Caco-2 (cell line): ENCODE measurements at regions not wholly inside any gene's neighbourhood (a gene's known extent, or its start where the extent isn't known, plus 50 kb on each side); places are given as distances from the start of the nearest gene placed in this dataset.

Experiments
- BruUV-seq: library from RNA; stranded (reverse); fragments of 400-500 nt; replicated peaks from 2 replicates; lab custom pipeline; 2021; lab: Mats Ljungman, UMichigan
- CTCF ChIA-PET: fragments of 300-600 bp; sonication (Branson Sonifier 250); formaldehyde crosslinking; loops from one replicate; lab custom pipeline; 2022; ENCODE audit warnings: antibody characterized with exemption; lab: Charles Lee
- POLR2A ChIA-PET: fragments of 300-600 bp; sonication (Branson Sonifier 250); formaldehyde crosslinking; loops from one replicate; lab custom pipeline; 2022; ENCODE audit warnings: antibody characterized with exemption; lab: Charles Lee
- DNase-seq, 2 experiments: peaks; one replicate each; pipeline versions ENCODE4 v3.0.0 to v3.0.0-alpha.2; 2020 to 2022
- H3K27me3 ChIP-seq: replicated peaks from 2 replicates; pipeline ENCODE4 v1.6.0; 2011; ENCODE audit warnings: low read length; ENCODE audit not compliant: control insufficient read depth, insufficient read depth
- H3K36me3 ChIP-seq: 2 replicates; pipeline ENCODE4 v1.5.1; 2011; ENCODE audit warnings: low read length; ENCODE audit not compliant: control insufficient read depth, insufficient read depth
- H3K4me1 ChIP-seq: fragments of 250-450 bp; sonication (Bioruptor Pico); 2 replicates; pipeline ENCODE4 v1.5.1; 2020; ENCODE audit warnings: mild to moderate bottlenecking
- H3K4me3 ChIP-seq: 2 replicates; pipeline ENCODE4 v1.5.1; 2011; ENCODE audit warnings: low read depth, mild to moderate bottlenecking, control low read depth, low read length
- H3K9me3 ChIP-seq: fragments of 250-450 bp; sonication (Bioruptor Pico); 2 replicates; pipeline ENCODE4 v1.5.1; 2020; ENCODE audit warnings: mild to moderate bottlenecking, moderate library complexity
- H3K27ac Mint-ChIP-seq: one replicate; pipeline ENCODE4 v1.8.0; 2022; ENCODE audit warnings: mixed read lengths; ENCODE audit not compliant: unreplicated experiment
- H3K27me3 Mint-ChIP-seq: one replicate; pipeline ENCODE4 v1.8.0; 2022; ENCODE audit warnings: mixed read lengths; ENCODE audit not compliant: insufficient read depth, unreplicated experiment
- H3K36me3 Mint-ChIP-seq: one replicate; pipeline ENCODE4 v1.8.0; 2022; ENCODE audit warnings: mild to moderate bottlenecking, mixed read lengths; ENCODE audit not compliant: insufficient read depth, unreplicated experiment
- H3K4me1 Mint-ChIP-seq: one replicate; pipeline ENCODE4 v1.8.0; 2022; ENCODE audit warnings: low read depth, mixed read lengths; ENCODE audit not compliant: unreplicated experiment
- H3K4me3 Mint-ChIP-seq: one replicate; pipeline ENCODE4 v1.8.0; 2022; ENCODE audit warnings: mild to moderate bottlenecking, moderate library complexity, mixed read lengths; ENCODE audit not compliant: unreplicated experiment
- H3K9me3 Mint-ChIP-seq: one replicate; pipeline ENCODE4 v1.8.0; 2022; ENCODE audit warnings: mixed read lengths; ENCODE audit not compliant: unreplicated experiment
- intact Hi-C: fragments of 100-400 bp; cut with micrococcal nuclease; formaldehyde crosslinking; loops from one replicate; pipeline ENCODE4 v1.10.0; 2022; ENCODE audit not compliant: unreplicated experiment
- TF ChIP-seq, protein P1 (sequence below), 2 experiments: fragments of 200-600 bp in 1 of 2; IDR thresholded peaks; 1 replicate in 1 of 2; 2 replicates in 1 of 2; pipeline versions ENCODE4 v1.5.1 to v1.8.0; 2011 to 2022; ENCODE audit warnings: antibody characterized with exemption in 1 of 2, control low read depth in 1 of 2, inconsistent platforms in 1 of 2, low read depth in 1 of 2, low read length in 1 of 2, mild to moderate bottlenecking in 1 of 2, moderate library complexity in 1 of 2; ENCODE audit not compliant: insufficient read depth in 1 of 2, severe bottlenecking in 1 of 2, unreplicated experiment in 1 of 2

DNA sequence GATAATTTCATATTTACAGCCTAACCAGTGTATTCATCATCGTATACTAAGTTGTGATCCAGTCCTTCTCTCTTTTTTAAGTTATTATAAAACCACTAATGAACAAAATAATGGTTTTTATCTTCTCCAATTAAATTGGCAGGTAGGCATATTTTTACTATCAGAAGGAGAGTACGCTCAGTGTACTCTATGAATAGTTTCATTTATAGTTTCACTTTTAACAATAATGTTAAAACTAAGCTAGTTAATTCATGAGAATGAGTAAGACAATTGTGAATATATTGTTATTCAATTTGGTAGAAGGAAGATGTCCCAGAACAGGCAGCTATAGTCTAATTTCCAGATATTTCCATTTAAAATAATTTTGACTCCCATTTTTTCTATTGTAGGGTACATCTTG lies 277.1 kb downstream of the RASSF9 start:
- Histone ChIP-seq H3K9me3 (no peaks in the 10 kb centered on the region), H3K27me3 (no peaks in the 10 kb centered on the region), H3K36me3 (no peaks in the 10 kb centered on the region), H3K4me1 (no peaks in the 10 kb centered on the region), H3K4me3 (no peak overlapping the region)
- Mint-ChIP-seq H3K4me3 (no peak overlapping the region), H3K4me1 (no peaks in the 10 kb centered on the region), H3K27ac (no peak overlapping the region), H3K9me3 (no peaks in the 10 kb centered on the region), H3K36me3 (no peaks in the 10 kb centered on the region), H3K27me3 (no peaks in the 10 kb centered on the region)
- no peak for DNase-seq
- ChIA-PET CTCF (no interaction called here), POLR2A (no interaction called here)
- intact Hi-C loops = no loop called here
- TF ChIP-seq, protein P1, sequence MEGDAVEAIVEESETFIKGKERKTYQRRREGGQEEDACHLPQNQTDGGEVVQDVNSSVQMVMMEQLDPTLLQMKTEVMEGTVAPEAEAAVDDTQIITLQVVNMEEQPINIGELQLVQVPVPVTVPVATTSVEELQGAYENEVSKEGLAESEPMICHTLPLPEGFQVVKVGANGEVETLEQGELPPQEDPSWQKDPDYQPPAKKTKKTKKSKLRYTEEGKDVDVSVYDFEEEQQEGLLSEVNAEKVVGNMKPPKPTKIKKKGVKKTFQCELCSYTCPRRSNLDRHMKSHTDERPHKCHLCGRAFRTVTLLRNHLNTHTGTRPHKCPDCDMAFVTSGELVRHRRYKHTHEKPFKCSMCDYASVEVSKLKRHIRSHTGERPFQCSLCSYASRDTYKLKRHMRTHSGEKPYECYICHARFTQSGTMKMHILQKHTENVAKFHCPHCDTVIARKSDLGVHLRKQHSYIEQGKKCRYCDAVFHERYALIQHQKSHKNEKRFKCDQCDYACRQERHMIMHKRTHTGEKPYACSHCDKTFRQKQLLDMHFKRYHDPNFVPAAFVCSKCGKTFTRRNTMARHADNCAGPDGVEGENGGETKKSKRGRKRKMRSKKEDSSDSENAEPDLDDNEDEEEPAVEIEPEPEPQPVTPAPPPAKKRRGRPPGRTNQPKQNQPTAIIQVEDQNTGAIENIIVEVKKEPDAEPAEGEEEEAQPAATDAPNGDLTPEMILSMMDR (IDR thresholded peaks at IDR 0.05; ENCODE audit: insufficient read depth in 1 of 2, low read depth in 1 of 2, low read length in 1 of 2, severe bottlenecking in 1 of 2, unreplicated experiment in 1 of 2) = no peak
- no TSS peak for BruUV-seq

DNA sequence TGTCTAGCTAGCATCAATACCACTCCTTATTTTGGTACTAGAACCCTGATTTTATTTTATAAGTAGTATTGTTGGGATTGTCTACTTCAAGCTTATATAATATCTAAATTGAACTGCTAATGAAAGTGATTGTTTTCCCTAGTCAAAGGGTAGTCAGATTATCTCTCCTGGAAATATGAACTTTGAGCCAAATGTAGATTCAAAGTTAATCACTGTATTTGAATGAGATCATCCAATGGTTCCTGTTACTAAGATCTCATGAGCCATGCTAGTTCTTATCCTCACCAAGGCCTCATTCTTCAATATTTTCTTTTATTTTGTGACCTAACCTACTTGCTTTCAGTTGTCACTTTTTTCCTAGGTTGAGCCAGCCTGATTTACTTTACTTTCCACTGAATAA lies 276.7 kb downstream of the RASSF9 start:
- H3K27me3 Mint-ChIP-seq = no peaks in the 10 kb centered on the region
- H3K36me3 ChIP-seq = no peaks in the 10 kb centered on the region
- H3K9me3 ChIP-seq = no peaks in the 10 kb centered on the region
- H3K4me3 Mint-ChIP-seq = no peak overlapping the region
- DNase-seq = no peak
- no TSS peak for BruUV-seq
- intact Hi-C loops = no loop called here
- H3K36me3 Mint-ChIP-seq = no peaks in the 10 kb centered on the region
- CTCF ChIA-PET = no interaction called here
- H3K27ac Mint-ChIP-seq = no peak overlapping the region
- H3K27me3 ChIP-seq = no peaks in the 10 kb centered on the region
- POLR2A ChIA-PET = no interaction called here
- H3K9me3 Mint-ChIP-seq = no peaks in the 10 kb centered on the region
- H3K4me1 Mint-ChIP-seq = no peaks in the 10 kb centered on the region
- no peak overlapping the region for H3K4me3 ChIP-seq
- H3K4me1 ChIP-seq = no peaks in the 10 kb centered on the region
- TF ChIP-seq, protein P1 (IDR thresholded peaks at IDR 0.05; ENCODE audit: insufficient read depth in 1 of 2, low read depth in 1 of 2, low read length in 1 of 2, severe bottlenecking in 1 of 2, unreplicated experiment in 1 of 2) = no peak

DNA sequence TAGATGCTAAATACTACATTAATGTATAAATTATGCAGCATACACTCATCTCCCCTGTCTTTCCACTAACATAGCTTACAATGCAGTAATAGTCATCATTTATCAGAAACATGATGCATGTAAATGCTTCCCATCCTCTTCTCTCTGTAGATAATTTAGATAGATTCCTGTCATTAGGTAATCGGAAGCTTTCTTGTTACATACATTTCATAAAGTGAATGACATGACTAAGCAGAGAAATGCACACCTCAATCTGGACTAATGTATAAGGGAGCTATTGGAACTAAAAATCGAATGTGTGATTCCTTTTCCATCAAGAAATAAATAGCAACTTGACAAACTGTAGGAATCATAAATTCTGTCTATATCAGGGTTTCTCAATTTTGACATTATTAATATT lies 273.4 kb downstream of the RASSF9 start:
- intact Hi-C loops = no loop called here
- Mint-ChIP-seq H3K4me1 (no peaks in the 10 kb centered on the region), H3K27me3 (no peaks in the 10 kb centered on the region), H3K27ac (no peak overlapping the region), H3K36me3 (no peaks in the 10 kb centered on the region), H3K9me3 (no peaks in the 10 kb centered on the region), H3K4me3 (no peak overlapping the region)
- H3K4me3 ChIP-seq = no peak overlapping the region
- BruUV-seq = no TSS peak
- H3K4me1 ChIP-seq = no peaks in the 10 kb centered on the region
- H3K27me3 ChIP-seq = no peaks in the 10 kb centered on the region
- TF ChIP-seq, protein P1 (IDR thresholded peaks at IDR 0.05; ENCODE audit: insufficient read depth in 1 of 2, low read depth in 1 of 2, low read length in 1 of 2, severe bottlenecking in 1 of 2, unreplicated experiment in 1 of 2) = no peak
- CTCF ChIA-PET = interaction anchor here (1.4 kb wide), 1 partner anchor 13 kb away, joined by 3 read pairs; no protein-coding TSS in a partner anchor
- no peaks in the 10 kb centered on the region for H3K9me3 ChIP-seq
- no peaks in the 10 kb centered on the region for H3K36me3 ChIP-seq
- DNase-seq = no peak
- POLR2A ChIA-PET = no interaction called here
